ENCODE measurements at regions not wholly inside any gene's neighbourhood (a gene's known extent, or its start where the extent isn't known, plus 50 kb on each side); places are given as distances from the start of the nearest gene placed in this dataset.

- H3K4me1 ChIP-seq, result no peaks in the 10 kb centered on the region
- H3K4me3 ChIP-seq, result no peak overlapping the region
- no peak for TF ChIP-seq POLR2A (IDR thresholded peaks at IDR 0.05)
- no peak for TF ChIP-seq CTCF (IDR thresholded peaks at IDR 0.05)
- intact Hi-C loops (cut with DNase I; ENCODE audit: low total_unique reads), result no loop called here
- no peak for DNase-seq
- no peaks in the 10 kb centered on the region for H3K27me3 ChIP-seq
- H3K27ac ChIP-seq, result no peak overlapping the region
- H3K9me3 ChIP-seq, result no peaks in the 10 kb centered on the region
- H3K36me3 ChIP-seq (ENCODE audit: low read depth, missing control alignments), result no peaks in the 10 kb centered on the region
Measured at GRCh38 chr1:224523676-224524075, 89.1 kb upstream of the WDR26 start.

DNA sequence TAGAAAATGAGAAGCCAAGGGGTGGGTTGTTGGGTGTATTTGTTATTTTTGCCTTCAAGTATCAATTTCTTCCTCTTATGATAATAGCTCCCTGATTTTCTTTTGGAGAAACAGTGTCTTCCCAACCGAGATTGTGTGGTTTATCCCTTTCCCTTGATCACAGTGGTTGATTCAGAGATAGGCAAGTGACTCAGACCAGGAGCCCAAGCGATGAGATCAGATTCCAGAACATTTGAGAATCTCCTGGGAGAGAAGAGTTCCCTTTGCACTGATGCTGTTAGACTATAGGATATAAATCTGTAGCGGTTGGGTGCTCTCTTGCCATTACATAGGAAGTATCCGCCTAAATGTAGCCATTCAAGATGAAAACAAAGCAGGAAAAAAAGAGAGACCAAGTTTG is 90.1 kb upstream of the WDR26 start:
- TF ChIP-seq POLR2A (IDR thresholded peaks at IDR 0.05), result no peak
- TF ChIP-seq CTCF (IDR thresholded peaks at IDR 0.05), result no peak
- Histone ChIP-seq H3K36me3 (ENCODE audit: low read depth, missing control alignments) (no peaks in the 10 kb centered on the region), H3K9me3 (no peaks in the 10 kb centered on the region), H3K4me1 (no peaks in the 10 kb centered on the region), H3K27me3 (no peaks in the 10 kb centered on the region), H3K27ac (no peak overlapping the region), H3K4me3 (no peak overlapping the region)
- DNase-seq, result no peak
- WGBS, 2 donors, result 84 to 92% methylated on average over 4 of the region's 4 CpGs
- intact Hi-C loops (cut with DNase I; ENCODE audit: low total_unique reads), result no loop called here

- intact Hi-C loops (cut with DNase I; ENCODE audit: low total_unique reads), result no loop called here
- Histone ChIP-seq H3K4me1 (no peaks in the 10 kb centered on the region), H3K9me3 (no peaks in the 10 kb centered on the region), H3K4me3 (no peak overlapping the region), H3K27ac (no peak overlapping the region), H3K27me3 (no peaks in the 10 kb centered on the region), H3K36me3 (ENCODE audit: low read depth, missing control alignments) (no peaks in the 10 kb centered on the region)
- 85 to 90% methylated on average over 4 of the region's 4 CpGs for WGBS, 2 donors
- TF ChIP-seq CTCF (IDR thresholded peaks at IDR 0.05) (no peak), POLR2A (IDR thresholded peaks at IDR 0.05) (no peak)
- no peak for DNase-seq
Measured at GRCh38 chr1:224525411-224526040, 90.6 kb upstream of the CNIH3 start.

DNA sequence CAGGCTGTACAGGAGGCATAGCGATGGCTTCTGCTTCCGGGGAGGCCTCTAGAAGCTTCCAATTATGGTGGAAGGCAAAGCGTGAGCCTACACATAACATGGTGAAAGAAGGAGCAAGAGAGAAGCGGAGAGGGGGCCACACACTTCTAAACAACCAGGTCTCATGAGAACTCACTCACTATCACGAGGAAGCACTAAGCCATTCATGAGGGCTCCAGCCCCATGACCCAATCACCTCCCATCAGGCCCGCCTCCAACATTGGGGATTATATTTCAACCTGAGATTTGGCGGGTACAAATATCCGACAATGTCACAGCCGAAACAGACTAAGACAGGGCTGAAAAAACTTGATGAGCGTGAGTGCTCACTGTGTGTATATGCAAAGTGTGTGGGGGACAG is 89.3 kb upstream of the CNIH3 start:
- Histone ChIP-seq H3K4me1 (no peaks in the 10 kb centered on the region), H3K36me3 (ENCODE audit: low read depth, missing control alignments) (no peaks in the 10 kb centered on the region), H3K27ac (no peak overlapping the region), H3K27me3 (no peaks in the 10 kb centered on the region), H3K4me3 (no peak overlapping the region), H3K9me3 (no peaks in the 10 kb centered on the region)
- WGBS, 2 donors, result 92% methylated on average over 10 of the region's 10 CpGs
- TF ChIP-seq POLR2A (IDR thresholded peaks at IDR 0.05), result no peak
- TF ChIP-seq CTCF (IDR thresholded peaks at IDR 0.05), result no peak
- DNase-seq, result no peak
- intact Hi-C loops (cut with DNase I; ENCODE audit: low total_unique reads), result no loop called here

GRCh38 chr1:224528900-224529299 is 87.2 kb upstream of the CNIH3 start:
- TF ChIP-seq POLR2A (IDR thresholded peaks at IDR 0.05) (no peak), CTCF (IDR thresholded peaks at IDR 0.05) (no peak)
- H3K36me3 ChIP-seq (ENCODE audit: low read depth, missing control alignments), result no peaks in the 10 kb centered on the region
- no peak for DNase-seq
- H3K4me1 ChIP-seq, result no peaks in the 10 kb centered on the region
- H3K27ac ChIP-seq, result no peak overlapping the region
- H3K27me3 ChIP-seq, result no peaks in the 10 kb centered on the region
- intact Hi-C loops (cut with DNase I; ENCODE audit: low total_unique reads), result no loop called here
- WGBS, 2 donors, result 71 to 89% methylated on average over 3 of the region's 3 CpGs
- no peaks in the 10 kb centered on the region for H3K9me3 ChIP-seq
- H3K4me3 ChIP-seq, result no peak overlapping the region
